Activated T-cell treated with anti-CD3 and anti-CD28 coated beads, Interleukin-2, amount 50 U/mL, for 4 hours (primary cell): ENCODE measurements at regions not wholly inside any gene's neighbourhood (a gene's known extent, or its start where the extent isn't known, plus 50 kb on each side); places are given as distances from the start of the nearest gene placed in this dataset.

ENCODE experiments used
- ATAC-seq, 2 donors: fragments of 200-7000 bp; cut with Tn5 transposase; one replicate each; pipeline ENCODE4 v1.10.0; 2021
- DNase-seq: peaks from one replicate; pipeline ENCODE4 v3.0.0-alpha.2; 2020
- H3K27me3 Mint-ChIP-seq: one replicate; pipeline ENCODE4 v1.8.0; 2021; ENCODE audit warnings: low read depth, mixed read lengths
- H3K36me3 Mint-ChIP-seq: one replicate; pipeline ENCODE4 v1.8.0; 2022; ENCODE audit warnings: mixed read lengths; ENCODE audit not compliant: insufficient read depth
- H3K4me1 Mint-ChIP-seq: one replicate; pipeline ENCODE4 v1.8.0; 2021; ENCODE audit warnings: low read depth, mixed read lengths
- H3K4me3 Mint-ChIP-seq: one replicate; pipeline ENCODE4 v1.8.0; 2021; ENCODE audit warnings: mild to moderate bottlenecking, moderate library complexity, mixed read lengths
- H3K9me3 Mint-ChIP-seq: one replicate; pipeline ENCODE4 v1.8.0; 2021; ENCODE audit warnings: mixed read lengths

DNA sequence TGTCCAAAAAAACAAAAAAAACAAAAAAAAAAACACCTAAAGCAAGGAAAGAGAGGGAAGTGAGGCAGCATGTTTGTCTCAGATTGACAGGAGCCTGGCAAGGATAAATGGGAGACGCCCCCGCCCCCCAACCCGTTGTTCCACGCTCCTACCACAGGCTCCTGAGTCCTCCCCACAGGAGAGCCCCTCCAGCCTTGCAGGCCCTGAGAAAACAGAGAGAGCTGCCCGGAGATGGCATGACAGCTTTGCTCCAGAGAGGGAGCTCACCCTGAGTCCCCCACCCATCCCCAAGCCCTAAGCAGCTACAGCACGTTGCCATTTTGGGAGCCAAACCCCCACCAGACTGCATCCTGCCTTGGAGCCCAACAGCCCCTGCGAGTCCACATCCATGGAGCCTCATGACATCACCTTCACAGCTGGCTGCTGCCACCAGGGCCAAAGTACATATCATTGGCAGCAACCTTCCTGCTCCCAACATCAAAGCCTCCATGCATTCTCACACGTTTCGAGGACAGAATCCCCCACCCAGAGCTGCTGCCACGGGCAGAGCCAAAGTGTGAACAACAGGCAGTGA lies 1283.3 kb downstream of the TYW1 start:
- Mint-ChIP-seq H3K4me1 (no peaks in the 10 kb centered on the region), H3K4me3 (no peak overlapping the region), H3K36me3 (no peaks in the 10 kb centered on the region), H3K27me3 (no peaks in the 10 kb centered on the region), H3K9me3 (peaks cover 27% of the 10 kb centered on the region)
- no peak for DNase-seq
- ATAC-seq = no peak

DNA sequence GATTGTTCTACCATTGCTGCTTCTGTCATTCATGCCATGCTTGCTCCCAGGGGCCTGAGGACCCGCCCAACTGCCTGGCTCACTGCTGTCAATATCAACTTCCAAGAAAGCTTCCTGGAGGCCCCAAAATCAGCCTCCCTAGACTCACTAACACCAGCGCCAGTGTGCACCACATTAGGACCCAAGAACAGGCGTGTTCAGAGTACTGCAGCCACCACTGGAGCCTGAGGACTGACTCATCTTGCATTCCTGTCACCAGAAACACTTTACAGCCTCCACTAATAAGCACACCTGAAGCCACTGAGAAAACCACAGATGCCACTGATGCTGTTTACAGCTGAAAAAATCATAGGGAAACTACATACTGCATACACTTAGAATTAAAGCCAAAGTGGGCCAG lies 1284.3 kb downstream of the TYW1 start:
- no peaks in the 10 kb centered on the region for H3K4me1 Mint-ChIP-seq
- H3K36me3 Mint-ChIP-seq = no peaks in the 10 kb centered on the region
- no peak for ATAC-seq
- DNase-seq = no peak
- H3K4me3 Mint-ChIP-seq = no peak overlapping the region
- H3K9me3 Mint-ChIP-seq = peaks cover 33% of the 10 kb centered on the region
- H3K27me3 Mint-ChIP-seq = no peaks in the 10 kb centered on the region

DNA sequence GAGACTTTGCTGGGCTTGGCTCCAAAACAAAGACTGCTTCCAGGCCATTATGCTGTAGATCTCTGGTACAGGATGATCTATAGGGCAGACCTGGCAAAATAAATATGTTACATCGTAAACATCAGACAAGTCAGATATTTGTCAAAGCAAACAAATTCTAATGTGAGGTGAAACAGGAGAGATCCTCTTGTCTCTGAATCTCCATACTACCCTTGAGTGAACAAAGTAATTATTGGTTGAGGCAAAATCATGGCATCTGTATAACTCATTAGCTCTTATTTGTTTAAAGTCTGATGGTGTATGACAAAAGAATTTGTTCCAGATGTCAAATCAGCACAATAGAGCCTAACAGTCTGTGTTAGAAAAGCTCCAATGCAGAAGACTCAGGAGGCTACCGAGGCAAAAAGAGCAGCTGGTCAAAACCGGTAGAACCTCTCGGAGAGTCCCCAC lies 1291.5 kb downstream of the TYW1 start:
- no peaks in the 10 kb centered on the region for H3K4me1 Mint-ChIP-seq
- ATAC-seq = no peak
- no peaks in the 10 kb centered on the region for H3K36me3 Mint-ChIP-seq
- DNase-seq = no peak
- H3K27me3 Mint-ChIP-seq = no peaks in the 10 kb centered on the region
- no peak overlapping the region for H3K4me3 Mint-ChIP-seq
- peaks cover 41% of the 10 kb centered on the region for H3K9me3 Mint-ChIP-seq

DNA sequence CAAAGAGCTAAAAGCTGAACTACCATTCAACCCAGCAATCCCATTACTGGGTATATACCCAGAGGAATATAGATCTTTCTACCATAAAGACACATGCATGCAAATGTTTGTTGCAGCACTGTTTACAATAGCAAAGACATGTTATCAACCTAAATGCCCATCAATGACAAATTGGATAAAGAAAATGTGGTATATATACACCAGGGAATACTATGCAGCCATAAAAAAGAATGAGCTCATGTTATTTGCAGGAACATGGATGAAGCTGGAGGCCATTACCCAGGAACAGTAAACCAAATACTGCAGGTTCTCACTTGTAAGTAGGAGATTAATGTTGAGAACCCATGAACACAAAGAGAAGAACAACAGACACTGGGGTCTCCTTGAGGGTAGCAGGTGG lies 1295.1 kb downstream of the TYW1 start:
- Mint-ChIP-seq H3K27me3 (no peaks in the 10 kb centered on the region), H3K4me3 (no peak overlapping the region), H3K36me3 (no peaks in the 10 kb centered on the region), H3K4me1 (no peaks in the 10 kb centered on the region), H3K9me3 (peaks cover 22% of the 10 kb centered on the region)
- DNase-seq (no peak), ATAC-seq (no peak)

DNA sequence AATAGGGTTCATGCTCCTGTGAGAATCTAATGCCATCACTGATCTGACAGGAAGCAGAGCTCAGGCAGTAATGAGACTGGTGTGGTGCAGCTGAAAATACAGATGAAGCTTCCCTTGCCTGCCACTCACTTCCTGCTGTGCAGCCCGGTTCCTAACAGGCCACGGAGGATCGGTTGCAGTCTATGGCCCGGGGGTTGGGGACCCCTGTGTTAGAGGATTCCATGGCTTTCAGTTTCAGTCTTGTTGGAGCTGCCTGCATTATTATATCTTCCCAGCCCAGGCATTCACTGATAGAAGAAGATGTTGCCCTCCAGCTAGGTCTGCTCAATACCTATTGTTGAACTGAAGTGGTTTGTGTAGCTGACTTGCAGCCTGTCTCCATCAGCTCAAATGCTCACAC lies 1298.8 kb downstream of the TYW1 start:
- H3K36me3 Mint-ChIP-seq = no peaks in the 10 kb centered on the region
- H3K9me3 Mint-ChIP-seq = peaks cover 22% of the 10 kb centered on the region
- H3K27me3 Mint-ChIP-seq = no peaks in the 10 kb centered on the region
- H3K4me1 Mint-ChIP-seq = no peaks in the 10 kb centered on the region
- no peak overlapping the region for H3K4me3 Mint-ChIP-seq
- ATAC-seq (no peak), DNase-seq (no peak)

DNA sequence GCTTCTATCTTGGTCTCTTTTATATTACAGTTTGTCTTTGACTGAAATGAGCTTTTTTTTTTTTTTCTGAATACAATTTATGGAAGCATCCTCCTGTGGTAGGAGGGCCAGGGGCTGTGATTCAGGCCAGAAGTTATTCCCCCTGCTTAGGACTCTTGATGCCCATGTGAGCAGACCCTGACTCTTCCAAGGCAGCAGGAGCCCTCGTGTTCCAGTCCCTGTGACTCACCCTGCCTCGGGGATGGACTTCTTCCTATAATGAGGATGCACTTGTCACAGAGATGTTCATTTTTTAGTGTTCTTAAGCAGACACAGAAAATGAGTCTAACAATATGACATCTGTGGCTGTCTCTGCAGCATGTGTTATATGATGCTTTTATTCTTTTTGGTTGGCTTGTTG lies 1293.7 kb upstream of the AUTS2 start:
- H3K4me1 Mint-ChIP-seq = no peaks in the 10 kb centered on the region
- DNase-seq (no peak), ATAC-seq (no peak)
- H3K36me3 Mint-ChIP-seq = no peaks in the 10 kb centered on the region
- H3K9me3 Mint-ChIP-seq = peaks cover 13% of the 10 kb centered on the region
- H3K27me3 Mint-ChIP-seq = no peaks in the 10 kb centered on the region
- H3K4me3 Mint-ChIP-seq = no peak overlapping the region

DNA sequence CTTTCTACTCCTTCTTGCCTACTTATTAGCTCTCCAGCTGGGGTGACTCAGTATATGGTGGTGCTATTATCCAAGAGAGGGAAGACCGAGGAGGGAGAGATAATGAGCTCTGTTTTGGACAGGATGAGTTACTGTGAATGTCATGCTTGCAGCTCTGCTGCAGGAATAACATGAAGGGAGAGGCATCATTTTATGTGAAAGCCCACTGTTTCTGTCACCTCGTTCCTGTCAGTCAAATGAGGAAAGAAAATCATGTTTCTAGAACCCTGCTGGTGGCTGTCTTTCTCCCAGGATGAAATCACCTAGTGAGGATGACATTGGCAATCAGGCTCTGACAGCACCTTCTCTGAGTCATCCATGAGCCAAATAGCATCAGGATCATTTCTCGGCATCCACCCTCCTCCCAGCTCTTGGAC lies 1291.6 kb upstream of the AUTS2 start:
- Mint-ChIP-seq H3K36me3 (no peaks in the 10 kb centered on the region), H3K4me3 (no peak overlapping the region), H3K9me3 (peaks cover 8% of the 10 kb centered on the region)

DNA sequence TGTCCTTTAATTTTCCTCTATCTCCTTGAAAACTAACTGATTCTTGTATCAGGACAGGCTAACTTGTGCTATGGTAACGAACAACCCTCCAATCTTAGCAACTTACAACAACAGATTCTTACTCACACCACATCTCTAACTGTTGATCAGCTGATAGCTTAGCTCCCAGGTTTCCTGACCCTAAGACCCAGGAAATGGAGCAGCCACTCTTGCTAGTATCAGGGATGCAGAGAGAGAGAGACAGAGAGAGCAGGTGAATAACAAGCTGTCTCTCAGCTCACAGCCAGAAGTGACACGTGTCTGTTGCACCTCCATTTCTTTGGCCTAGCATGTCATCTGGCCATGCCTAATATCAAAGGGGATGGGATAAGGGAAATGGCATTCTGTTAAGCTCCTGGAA lies 1289.0 kb upstream of the AUTS2 start:
- ATAC-seq (no peak), DNase-seq (no peak)
- peaks cover 19% of the 10 kb centered on the region for H3K9me3 Mint-ChIP-seq
- no peaks in the 10 kb centered on the region for H3K27me3 Mint-ChIP-seq
- H3K36me3 Mint-ChIP-seq = no peaks in the 10 kb centered on the region
- H3K4me1 Mint-ChIP-seq = no peaks in the 10 kb centered on the region
- H3K4me3 Mint-ChIP-seq = no peak overlapping the region

More for the DNA sequence above, 1291.6 kb upstream of the AUTS2 start:
- Mint-ChIP-seq H3K4me1 (no peaks in the 10 kb centered on the region), H3K27me3 (no peaks in the 10 kb centered on the region)
- no peak for ATAC-seq
- no peak for DNase-seq

DNA sequence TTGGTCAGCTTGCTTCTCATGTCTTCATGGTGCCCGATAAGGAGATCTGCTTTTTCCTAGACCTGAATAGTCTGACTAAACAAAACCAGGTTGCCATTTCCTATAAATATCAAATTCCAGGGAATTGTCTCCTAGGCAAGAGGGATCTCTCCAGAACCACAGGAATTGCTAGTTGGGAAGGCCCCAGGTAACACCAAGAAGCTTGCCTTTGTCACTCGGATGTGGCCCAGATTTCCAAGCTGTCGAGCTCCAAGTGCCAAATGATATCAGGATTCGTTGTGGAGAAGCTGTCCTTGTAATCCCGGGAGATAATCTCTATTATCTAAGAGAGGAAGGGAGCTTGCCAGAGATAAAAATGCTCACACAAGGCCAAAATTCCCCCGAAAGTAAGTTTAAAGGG lies 1288.5 kb upstream of the AUTS2 start:
- no peaks in the 10 kb centered on the region for H3K36me3 Mint-ChIP-seq

DNA sequence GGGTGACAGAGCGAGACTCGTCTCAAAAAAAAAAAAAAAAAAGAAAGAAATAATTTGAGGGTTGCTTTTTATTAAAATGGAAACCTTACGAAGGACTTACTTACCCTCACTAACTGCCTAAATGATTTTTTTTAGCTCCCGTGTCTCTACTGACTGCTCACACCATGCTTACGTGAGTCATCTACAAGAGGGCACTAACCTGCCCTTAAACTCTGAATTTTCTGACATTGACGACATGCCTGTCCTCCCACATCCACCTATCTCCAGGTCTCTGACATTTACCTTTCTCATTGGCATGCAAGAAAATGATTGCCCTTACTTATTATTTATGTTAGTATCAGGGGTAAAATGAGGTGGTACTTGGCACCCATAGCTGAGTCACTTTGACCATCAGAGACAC lies 1286.3 kb upstream of the AUTS2 start:
- H3K4me1 Mint-ChIP-seq = no peaks in the 10 kb centered on the region
- DNase-seq (no peak), ATAC-seq (no peak)
- H3K4me3 Mint-ChIP-seq = no peak overlapping the region
- peaks cover 21% of the 10 kb centered on the region for H3K9me3 Mint-ChIP-seq
- H3K36me3 Mint-ChIP-seq = no peaks in the 10 kb centered on the region
- H3K27me3 Mint-ChIP-seq = no peaks in the 10 kb centered on the region

More for the DNA sequence above, 1288.5 kb upstream of the AUTS2 start:
- no peaks in the 10 kb centered on the region for H3K4me1 Mint-ChIP-seq
- DNase-seq = no peak
- H3K27me3 Mint-ChIP-seq = no peaks in the 10 kb centered on the region
- no peak for ATAC-seq
- no peak overlapping the region for H3K4me3 Mint-ChIP-seq
- H3K9me3 Mint-ChIP-seq = peaks cover 20% of the 10 kb centered on the region

DNA sequence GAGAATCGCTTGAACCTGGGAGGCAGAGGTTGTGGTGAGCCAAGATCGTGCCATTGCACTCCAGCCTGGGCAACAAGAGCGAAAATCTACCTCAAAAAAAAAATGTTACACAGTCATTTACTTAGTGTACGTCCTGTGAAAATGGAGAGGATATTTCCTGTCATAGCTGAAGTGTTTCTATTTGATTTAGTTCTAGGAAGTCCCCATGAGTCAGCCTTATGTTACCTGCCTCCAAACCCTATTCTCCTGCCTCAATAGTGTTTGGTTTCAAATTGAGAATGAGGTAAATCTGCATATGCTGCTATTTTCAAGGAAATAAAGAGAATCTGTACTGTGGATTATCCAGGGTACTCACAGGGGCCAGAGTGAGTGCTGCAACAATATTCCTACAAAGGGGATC lies 1284.5 kb upstream of the AUTS2 start:
- Mint-ChIP-seq H3K9me3 (peaks cover 21% of the 10 kb centered on the region), H3K27me3 (no peaks in the 10 kb centered on the region), H3K4me3 (no peak overlapping the region), H3K36me3 (no peaks in the 10 kb centered on the region), H3K4me1 (no peaks in the 10 kb centered on the region)
- DNase-seq = no peak
- no peak for ATAC-seq

DNA sequence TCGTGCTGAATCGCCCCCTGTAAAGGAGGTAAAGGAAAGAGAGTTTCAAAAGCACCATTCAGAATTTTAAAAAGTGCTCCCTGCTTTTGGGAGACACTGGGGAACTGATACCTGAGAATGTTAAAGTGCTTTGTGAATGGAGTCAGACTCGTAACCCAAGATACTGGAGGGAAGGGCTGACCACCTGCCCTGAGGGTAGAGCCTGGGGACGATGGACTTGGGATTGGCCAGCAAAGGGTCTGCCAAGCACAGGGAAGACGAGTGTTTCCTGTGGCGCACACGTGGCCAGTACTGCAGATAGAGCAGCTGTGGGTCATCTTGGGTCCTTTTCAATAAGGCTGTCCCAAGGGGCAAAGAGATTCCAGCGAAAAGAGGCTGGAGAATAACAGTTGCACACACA lies 1284.1 kb upstream of the AUTS2 start:
- Mint-ChIP-seq H3K4me1 (no peaks in the 10 kb centered on the region), H3K36me3 (no peaks in the 10 kb centered on the region), H3K4me3 (no peak overlapping the region), H3K27me3 (no peaks in the 10 kb centered on the region), H3K9me3 (peaks cover 21% of the 10 kb centered on the region)
- ATAC-seq = no peak
- no peak for DNase-seq

DNA sequence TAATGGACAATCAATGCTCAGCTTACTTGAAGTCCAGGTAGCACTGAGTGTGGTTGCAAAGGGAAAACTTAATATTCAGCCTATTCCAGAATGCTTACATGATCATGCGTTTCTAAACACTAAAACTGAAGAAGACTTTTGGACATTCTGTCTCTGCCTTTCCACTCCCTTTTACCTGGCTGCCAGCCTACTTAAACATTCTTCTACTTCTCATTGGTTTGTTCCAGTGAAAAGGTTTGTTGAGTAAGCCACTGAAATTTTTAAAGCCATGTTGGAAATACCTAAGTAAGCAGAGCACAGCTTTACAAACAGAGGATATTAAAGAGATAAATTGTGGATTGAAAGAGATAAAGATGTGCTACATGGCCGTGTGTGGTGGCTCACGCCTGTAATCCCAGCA lies 1280.8 kb upstream of the AUTS2 start:
- H3K9me3 Mint-ChIP-seq = peaks cover 17% of the 10 kb centered on the region
- no peak overlapping the region for H3K4me3 Mint-ChIP-seq
- no peaks in the 10 kb centered on the region for H3K27me3 Mint-ChIP-seq
- no peaks in the 10 kb centered on the region for H3K4me1 Mint-ChIP-seq
- no peak for DNase-seq
- no peak for ATAC-seq
- H3K36me3 Mint-ChIP-seq = no peaks in the 10 kb centered on the region

DNA sequence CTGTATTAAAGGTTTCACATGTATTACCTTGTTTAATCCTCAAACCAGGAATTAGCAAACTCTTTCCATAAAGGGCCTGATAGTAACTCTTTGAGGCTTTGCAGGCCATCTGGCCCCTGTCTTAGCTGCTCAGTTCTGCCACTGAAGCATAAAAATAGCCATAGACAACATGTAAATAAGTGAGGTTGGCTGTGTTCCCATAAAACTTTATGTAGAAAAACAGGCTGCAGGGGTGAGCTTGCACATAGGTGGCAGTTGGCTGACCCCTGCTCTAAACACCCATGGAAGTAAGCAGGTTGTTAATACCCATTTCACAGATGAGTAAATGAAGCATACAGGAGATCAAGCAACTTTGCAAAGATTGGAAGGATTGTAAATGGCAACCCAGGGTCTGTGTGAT lies 1279.2 kb upstream of the AUTS2 start:
- Mint-ChIP-seq H3K36me3 (no peaks in the 10 kb centered on the region), H3K9me3 (peaks cover 10% of the 10 kb centered on the region), H3K4me3 (no peak overlapping the region), H3K27me3 (no peaks in the 10 kb centered on the region), H3K4me1 (no peaks in the 10 kb centered on the region)
- no peak for DNase-seq
- ATAC-seq = no peak

DNA sequence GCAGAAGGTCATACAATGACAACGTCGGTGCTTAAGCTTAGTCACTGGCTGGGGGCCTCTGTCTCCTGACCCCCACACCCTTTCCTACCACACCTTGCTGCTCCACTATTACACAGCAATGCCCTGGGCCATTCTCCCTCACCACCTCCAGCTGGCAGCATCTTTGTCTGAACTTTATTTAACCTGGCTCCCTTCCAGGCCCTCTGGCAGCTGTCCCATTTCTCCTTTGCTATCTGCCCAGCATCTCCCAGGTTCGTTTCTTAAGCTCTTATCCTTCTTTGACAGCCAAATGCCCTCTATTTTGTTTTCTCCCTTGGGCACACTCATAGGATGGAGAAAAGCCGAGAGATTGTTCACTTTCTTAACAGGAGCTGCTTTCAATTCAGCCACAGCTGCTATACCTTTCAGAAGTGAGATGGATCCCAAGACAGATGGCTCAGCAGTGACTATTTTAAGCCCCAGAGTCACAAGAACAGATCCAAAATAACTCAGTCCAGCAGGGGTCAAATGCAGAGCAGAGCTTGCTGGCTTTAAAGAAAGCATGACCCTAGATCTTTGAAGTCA lies 1277.1 kb upstream of the AUTS2 start:
- H3K27me3 Mint-ChIP-seq = no peaks in the 10 kb centered on the region
- no peaks in the 10 kb centered on the region for H3K36me3 Mint-ChIP-seq
- no peaks in the 10 kb centered on the region for H3K4me1 Mint-ChIP-seq
- H3K9me3 Mint-ChIP-seq = peaks cover 5% of the 10 kb centered on the region
- H3K4me3 Mint-ChIP-seq = no peak overlapping the region
- no peak for ATAC-seq
- no peak for DNase-seq
